GM21447 (cell line): ENCODE measurements at regions not wholly inside any gene's neighbourhood (a gene's known extent, or its start where the extent isn't known, plus 50 kb on each side); places are given as distances from the start of the nearest gene placed in this dataset.

ENCODE experiments used
- ATAC-seq: cut with Tn5 transposase; IDR thresholded peaks from one replicate; pipeline ENCODE4 v1.9.1; 2021; ENCODE audit not compliant: unreplicated experiment

DNA sequence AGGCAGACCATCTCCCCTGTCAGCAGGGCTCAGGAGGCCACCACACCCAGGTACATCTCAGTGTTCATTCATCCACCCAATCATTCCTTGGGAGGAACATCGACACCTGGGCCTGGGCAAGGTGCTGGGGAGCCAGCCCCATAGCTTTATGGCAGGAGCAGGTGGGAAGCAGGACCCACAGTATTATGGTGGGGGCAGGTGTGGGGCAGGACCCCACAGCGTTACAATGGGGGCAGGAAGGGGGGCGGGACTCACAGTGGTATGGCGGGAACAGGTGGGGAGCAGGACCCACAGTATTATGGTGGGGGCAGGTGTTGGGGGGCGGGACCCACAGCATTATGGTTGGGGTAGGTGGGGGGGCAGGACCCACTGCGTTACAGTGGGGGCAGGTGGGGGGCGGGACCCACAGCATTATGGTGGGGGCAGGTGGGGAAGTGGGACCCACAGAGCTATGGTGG, 128.9 kb upstream of the HS6ST1 start:
- no peak for ATAC-seq

- no peak for ATAC-seq
Observed at GRCh38 chr2:128448331-128449225, 129.9 kb upstream of the HS6ST1 start.

DNA sequence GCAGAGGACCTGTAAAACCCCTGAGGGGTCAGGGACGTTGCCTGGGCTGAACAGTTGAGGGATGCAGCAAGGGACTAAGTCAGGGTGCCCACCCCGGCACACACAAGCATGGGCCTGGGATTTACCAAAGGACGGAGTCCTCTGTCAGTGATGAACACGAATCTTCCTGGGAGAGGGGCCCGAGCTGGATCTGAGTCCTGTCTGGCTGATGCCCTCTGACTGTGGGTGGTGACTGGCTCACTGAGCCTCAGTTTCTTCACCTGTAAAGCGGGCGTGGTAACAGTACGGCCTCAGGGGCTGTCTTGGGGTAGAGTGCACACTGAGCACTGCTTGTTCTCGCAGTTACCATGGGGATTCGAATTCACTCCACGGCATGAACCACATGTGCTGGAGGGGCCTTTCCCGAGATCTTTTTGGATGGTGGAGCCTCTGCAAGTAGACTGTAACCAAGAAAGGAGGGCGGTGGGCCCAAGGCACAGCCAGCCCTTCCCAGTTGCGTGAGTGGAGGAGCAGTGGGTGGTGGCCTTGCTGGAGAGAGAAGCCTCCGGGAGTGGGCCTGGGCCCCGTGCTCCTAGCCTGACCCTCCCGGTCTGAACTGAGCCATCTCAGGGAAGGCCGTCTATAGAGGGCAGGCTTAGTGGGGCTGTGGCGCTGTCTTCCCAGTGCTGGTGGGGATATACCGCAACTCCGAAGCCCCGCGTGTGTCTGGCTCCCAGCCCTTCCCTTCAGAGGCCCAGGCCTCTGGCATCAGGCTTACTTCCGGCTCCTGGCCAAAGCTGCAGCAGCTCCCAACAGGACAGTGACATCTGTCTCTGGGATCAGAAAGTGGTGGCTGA, 130.8 kb upstream of the HS6ST1 start:
- no peak for ATAC-seq

GRCh38 chr2:128450211-128451024, 131.8 kb upstream of the HS6ST1 start:
- ATAC-seq = no peak

DNA sequence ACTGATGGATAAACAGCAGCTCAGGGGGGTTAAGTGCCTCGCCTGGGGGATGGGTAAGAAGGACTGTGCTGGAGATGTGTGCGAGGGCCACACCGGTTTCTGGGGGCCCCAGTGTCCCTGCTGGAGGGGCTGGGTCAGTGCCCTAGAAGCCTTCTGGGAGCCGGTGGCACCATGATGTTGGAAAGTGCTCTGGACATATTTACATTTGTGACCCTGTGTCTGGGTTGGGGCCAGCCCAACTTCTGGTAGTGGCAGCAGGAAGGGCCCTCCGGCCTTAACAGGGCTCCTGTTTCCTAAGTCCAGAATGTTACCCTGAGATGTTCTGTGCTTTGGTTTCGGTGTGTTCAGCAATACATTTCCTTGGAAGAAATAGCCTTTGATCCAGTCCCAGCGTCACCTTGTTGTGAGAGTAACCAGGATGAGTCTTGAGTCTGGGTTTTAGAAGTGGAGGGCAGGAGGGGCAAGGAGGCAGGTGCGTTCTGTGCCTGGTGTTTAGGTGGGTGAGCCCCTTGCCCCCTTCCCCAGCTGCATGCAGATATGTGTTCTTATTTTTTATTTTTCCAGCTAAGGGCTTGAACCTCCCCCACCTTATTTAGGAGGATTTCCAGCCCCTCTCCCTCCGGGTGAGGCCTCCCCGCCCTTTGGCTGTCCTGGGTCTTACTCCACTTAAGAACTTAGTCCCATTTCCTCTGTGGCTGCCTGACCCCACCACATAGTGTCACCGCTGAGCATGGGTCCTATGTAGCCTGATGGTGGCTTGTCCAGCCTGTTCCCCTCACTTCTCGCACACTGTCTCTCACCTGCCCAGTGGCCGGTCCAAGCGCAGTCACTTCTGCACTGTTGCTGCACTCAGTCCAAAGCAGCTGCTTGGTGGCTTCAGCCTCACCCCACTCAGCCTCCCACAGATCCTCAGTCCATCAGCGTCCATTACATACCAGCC, 132.7 kb upstream of the HS6ST1 start:
- no peak for ATAC-seq

- ATAC-seq = no peak
Observed at GRCh38 chr2:128452024-128452411, 133.3 kb upstream of the HS6ST1 start.

DNA sequence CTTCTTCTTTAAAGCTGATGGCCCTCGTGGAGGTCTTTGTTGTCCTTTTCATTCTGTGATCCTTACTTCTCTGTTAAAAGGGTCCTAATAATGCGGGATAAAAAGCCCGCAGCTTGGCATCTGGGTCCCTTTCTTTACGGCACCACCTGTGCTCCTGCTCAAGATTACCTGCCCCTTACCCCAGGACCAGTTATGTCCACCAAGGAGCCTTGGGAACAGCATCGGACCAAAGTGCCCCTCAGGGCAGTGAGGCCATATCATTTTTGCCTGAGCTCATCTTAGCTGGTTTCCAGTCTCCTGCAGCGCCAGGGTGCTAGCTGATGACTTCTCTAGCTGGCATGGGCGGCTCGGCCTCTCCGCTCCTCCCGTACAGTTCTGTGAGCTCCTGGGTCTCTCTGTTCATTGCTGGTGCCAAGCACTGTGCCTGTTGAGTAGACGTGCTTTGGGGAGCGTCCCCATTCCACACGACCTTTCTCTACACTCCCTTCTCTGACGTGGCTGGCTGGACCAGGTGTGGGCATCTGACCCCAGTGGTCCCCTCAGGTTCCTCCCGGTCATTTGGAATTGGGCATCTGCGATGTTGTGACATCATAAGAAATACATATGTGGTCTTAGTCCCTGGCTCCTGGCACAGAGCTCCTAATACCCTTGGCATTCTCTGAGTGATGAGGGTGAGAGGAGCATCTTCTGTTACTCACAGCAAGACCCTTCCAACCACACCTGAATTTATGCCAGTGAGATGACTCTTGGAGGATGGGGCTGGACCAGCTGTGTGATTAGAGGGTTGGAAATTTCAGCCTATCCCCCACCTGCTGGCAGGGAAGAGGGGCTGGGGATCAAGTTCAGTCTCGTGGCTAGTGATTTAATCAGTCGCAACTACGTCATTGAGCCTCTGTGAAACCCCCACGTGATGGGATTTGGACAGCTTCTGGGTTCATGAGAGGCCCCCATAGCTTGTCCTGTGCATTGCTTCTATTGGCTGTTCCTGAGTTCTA, 134.2 kb upstream of the HS6ST1 start:
- no peak for ATAC-seq

- no peak for ATAC-seq
Observed at GRCh38 chr2:128454980-128455720, 136.5 kb upstream of the HS6ST1 start.

- no peak for ATAC-seq
Observed at GRCh38 chr2:128455721-128456050, 137.0 kb upstream of the HS6ST1 start.

DNA sequence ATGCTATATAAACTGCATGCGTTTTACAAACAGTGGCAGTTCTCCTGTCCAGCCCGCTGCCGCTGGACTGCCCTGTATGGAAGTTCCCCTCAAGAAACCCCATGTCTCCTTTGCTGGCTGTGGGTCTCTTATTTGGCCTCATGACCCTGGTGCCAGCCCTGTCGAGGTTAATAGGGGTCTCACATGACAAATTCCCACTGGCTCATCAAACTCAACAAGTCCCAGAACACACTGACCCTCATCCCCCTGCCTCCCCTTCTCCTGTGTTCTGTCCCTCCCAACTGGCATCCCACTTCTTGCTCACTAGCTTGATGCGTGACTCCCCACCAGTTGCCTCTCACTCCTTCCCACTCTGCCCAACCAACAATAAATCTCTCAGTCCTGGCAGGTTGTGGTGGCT, 137.6 kb upstream of the HS6ST1 start:
- no peak for ATAC-seq

DNA sequence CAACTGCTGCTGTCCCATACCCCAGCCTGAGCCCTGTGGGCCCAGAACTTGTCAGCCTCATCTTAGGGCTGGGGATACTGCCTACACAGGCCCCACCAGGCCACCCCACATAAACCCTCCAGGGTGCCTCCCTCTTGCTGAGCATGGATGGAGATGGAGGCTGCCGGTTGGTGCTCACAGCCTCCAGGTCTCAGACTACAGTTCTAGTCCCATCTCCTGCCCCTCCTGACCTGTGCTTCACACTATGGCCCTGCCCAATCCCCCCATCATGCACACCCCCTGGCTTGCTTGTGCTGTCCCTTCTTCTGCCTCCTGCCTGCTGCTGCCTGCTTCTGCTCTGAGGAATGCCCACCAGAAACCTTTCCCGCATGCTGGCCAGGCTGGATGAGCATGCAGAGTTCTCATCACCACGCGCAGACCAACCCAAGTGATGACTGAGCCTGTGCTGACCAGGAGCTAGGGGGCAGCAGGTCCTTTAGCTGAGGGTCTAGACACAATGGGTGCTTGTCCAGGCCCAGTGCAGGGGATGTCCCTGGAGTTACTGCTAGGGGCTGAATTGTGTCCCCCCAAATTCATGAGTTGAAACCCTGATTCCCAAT, 138.4 kb upstream of the HS6ST1 start:
- ATAC-seq = no peak

- no peak for ATAC-seq
Observed at GRCh38 chr2:128457716-128458115, 139.0 kb upstream of the HS6ST1 start.

GRCh38 chr2:128458505-128458904, 139.8 kb upstream of the HS6ST1 start:
- no peak for ATAC-seq

- ATAC-seq = no peak
Observed at GRCh38 chr2:128464456-128464855, 145.8 kb upstream of the HS6ST1 start.

DNA sequence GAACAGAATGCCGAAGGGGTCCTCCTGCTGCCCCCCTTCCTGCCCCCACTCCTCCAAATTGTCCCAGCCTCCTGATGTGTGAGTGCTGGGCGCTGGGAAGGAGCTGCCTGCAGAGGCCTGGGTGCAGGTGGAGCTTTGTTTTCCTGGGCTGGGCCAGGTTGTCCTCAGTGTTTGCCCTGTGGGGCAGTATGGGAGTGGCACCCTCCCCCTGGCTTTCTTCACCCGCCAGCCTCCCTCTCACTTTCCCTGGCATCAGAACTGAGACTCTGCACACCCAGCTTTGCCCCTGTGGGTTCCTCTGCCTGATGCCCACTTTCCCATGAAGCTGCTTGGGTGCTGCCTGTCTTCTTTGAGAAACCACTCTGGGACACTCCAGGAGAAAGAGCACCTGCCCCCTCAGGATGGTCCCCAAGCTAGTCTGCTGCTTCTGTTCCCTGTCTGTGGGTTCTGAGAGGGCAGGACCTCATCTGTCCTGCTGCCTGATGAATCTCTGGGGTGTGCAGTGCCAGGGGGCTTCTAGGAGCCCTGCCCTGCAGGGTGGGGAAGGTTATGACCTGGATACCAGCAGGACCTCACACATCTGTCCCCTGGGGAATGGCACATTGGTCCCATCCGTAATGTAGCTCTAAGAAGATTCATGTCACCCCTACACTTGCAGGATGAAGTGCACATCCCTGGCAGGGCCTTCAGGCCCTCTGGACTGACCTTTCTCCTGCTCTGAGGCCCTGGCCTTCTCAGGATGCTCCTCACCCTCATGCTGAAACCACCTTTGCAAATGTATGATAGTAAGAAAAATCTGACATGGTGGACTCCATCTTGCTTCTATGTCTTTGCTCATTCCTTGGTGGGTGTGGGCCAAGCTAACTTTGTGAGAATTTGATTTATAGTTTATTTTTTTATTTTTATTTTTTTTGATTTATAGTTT, 146.8 kb upstream of the HS6ST1 start:
- no peak for ATAC-seq

DNA sequence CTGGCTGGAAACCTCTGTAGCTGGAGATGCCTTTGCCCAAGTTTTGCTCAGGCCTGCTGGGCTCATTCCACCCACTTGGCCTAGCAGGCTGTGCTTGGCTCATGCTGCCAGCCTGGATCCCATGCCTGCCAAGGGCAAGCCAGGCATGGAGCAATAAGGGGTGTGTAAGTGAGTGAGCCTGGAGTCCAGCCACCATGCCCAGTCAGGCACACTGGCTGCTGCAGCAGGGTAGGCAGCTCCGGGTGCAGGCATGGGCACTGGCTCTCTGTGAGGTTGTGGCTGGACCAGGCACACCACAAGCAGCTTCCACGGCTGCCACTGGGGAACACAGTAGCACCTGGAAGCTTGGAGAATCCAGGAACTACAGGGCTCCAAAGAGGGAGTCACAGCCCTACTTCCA, 147.7 kb upstream of the HS6ST1 start:
- no peak for ATAC-seq

DNA sequence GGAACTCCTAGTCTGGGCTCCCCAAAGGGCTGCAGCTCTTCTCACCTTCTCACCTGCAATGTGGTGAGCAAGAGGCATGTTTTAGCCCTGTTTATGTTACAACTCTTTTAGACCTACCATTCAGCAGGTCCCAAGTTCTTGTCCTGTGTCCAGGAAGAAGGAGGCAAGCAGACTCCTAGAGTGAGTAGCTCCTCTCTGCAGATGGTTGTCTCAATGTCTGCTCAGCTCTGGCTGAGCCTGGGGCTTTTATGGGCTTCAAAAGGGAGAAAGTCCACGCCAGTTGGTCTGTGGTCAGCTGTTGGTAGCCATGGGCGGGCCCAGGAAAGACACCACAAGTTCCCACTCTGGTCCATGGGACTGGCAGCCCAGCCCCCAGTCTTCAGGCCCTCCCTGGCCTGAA, 148.1 kb upstream of the HS6ST1 start:
- ATAC-seq = no peak
